ENCODE measurements at regions not wholly inside any gene's neighbourhood (a gene's known extent, or its start where the extent isn't known, plus 50 kb on each side); places are given as distances from the start of the nearest gene placed in this dataset.

DNA sequence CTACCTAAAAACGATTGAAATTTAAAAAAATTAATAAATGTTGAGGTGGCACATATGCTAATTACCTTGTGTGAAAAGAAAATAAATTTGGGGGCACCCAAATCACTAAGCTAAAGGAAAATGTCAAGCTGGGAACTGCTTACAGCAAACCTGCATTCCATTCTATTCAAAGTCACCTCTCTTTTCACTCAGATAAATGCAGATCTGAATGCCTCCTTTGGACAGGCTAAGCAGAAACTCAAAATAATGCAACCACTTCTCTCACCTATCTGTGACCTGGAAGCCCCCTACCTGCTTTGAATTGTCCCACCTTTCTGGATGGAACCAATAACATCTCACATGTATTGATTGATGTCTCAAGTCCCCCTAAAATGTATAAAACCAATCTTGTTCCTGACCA lies 628.7 kb downstream of the AMY1C start:
- Histone ChIP-seq H3K4me3 (no peak overlapping the region), H3K36me3 (no peaks in the 10 kb centered on the region), H3K9me3 (no peaks in the 10 kb centered on the region), H3K27me3 (no peaks in the 10 kb centered on the region), H3K27ac (no peak overlapping the region), H3K4me1 (no peaks in the 10 kb centered on the region)
- DNase-seq (no peak), ATAC-seq (ENCODE audit: low FRiP score in 2 of 2) (no peak)
- 14 to 29% methylated on average over 1 of the region's 1 CpG for WGBS, 2 donors
- no peak for TF ChIP-seq POLR2A (IDR thresholded peaks at IDR 0.05)
- TF ChIP-seq, protein P1, sequence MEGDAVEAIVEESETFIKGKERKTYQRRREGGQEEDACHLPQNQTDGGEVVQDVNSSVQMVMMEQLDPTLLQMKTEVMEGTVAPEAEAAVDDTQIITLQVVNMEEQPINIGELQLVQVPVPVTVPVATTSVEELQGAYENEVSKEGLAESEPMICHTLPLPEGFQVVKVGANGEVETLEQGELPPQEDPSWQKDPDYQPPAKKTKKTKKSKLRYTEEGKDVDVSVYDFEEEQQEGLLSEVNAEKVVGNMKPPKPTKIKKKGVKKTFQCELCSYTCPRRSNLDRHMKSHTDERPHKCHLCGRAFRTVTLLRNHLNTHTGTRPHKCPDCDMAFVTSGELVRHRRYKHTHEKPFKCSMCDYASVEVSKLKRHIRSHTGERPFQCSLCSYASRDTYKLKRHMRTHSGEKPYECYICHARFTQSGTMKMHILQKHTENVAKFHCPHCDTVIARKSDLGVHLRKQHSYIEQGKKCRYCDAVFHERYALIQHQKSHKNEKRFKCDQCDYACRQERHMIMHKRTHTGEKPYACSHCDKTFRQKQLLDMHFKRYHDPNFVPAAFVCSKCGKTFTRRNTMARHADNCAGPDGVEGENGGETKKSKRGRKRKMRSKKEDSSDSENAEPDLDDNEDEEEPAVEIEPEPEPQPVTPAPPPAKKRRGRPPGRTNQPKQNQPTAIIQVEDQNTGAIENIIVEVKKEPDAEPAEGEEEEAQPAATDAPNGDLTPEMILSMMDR (IDR thresholded peaks at IDR 0.05): no peak
- no peak for TF ChIP-seq POLR2AphosphoS5 (IDR thresholded peaks at IDR 0.05)
- no peak for TF ChIP-seq EP300 (IDR thresholded peaks at IDR 0.05)

DNA sequence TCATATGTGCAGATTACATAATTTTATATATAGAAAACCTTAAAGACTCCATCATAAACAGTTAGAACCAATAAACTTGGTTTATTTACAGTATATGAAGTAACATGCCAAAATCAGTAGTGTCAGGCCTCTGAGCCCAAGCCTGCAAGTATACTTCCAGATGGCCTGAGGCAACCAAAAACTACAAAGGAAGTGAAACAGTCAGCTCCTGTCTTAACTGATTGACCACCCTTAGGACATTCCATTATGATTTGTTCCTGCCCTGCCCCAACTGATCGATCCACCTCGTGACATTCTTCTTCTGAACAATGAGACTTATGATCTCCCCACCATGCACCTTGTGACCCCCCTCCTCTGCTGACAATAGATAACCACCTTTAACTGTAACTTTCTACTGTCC lies 630.3 kb downstream of the AMY1C start:
- TF ChIP-seq, protein P1 (IDR thresholded peaks at IDR 0.05): no peak
- no peak for TF ChIP-seq POLR2AphosphoS5 (IDR thresholded peaks at IDR 0.05)
- no peak for TF ChIP-seq POLR2A (IDR thresholded peaks at IDR 0.05)
- TF ChIP-seq EP300 (IDR thresholded peaks at IDR 0.05): no peak
- H3K4me1 ChIP-seq: no peaks in the 10 kb centered on the region

DNA sequence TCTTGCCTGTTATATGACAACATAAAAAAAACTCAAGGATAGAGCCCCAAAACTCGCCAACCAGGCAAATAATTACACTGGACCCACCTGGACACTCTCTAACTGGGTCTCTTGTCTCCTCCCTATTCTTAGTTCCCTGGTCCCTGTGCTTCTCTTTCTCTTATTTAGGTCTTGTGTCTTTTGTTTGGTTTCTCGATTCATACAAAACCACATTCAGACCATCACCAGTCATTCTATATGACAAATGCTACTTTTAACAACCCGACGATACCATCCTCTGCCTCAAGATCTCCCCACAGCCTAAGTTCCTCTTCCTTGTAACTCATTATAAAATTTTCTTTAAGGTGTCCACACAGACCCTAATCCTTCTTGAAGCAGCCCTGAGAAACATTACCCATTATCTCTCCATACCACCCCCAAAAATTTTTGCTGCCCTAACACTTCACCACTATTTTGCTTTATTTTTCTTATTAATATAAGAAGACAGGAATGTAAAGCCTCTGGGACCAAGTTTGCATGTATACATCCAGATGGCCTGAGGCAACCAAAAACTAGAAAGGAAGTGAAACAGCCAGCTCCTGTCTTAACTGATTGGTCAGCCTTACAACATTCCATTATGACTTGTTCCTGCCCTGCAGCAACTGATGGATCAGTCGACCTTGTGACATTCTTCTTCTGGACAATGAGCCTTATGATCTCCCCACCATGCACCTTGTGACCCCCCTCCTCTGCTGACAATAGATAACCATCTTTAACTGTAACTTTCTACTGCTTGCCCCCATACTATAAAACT lies 638.2 kb downstream of the AMY1C start:
- no peak overlapping the region for H3K4me3 ChIP-seq
- WGBS, 2 donors: 75 to 79% methylated on average over 5 of the region's 5 CpGs
- no peaks in the 10 kb centered on the region for H3K36me3 ChIP-seq
- no peaks in the 10 kb centered on the region for H3K4me1 ChIP-seq
- no peak overlapping the region for H3K27ac ChIP-seq
- H3K27me3 ChIP-seq: no peaks in the 10 kb centered on the region
- no peak for ATAC-seq (ENCODE audit: low FRiP score in 2 of 2)
- H3K9me3 ChIP-seq: peaks cover 0 to 6% (median 0%) of the 10 kb centered on the region in 4 donors
- no peak for DNase-seq
- TF ChIP-seq, protein P1 (IDR thresholded peaks at IDR 0.05): no peak
- TF ChIP-seq POLR2AphosphoS5 (IDR thresholded peaks at IDR 0.05) (no peak), POLR2A (IDR thresholded peaks at IDR 0.05) (no peak), EP300 (IDR thresholded peaks at IDR 0.05) (no peak)

More for the DNA sequence above, 630.3 kb downstream of the AMY1C start:
- DNase-seq: no peak
- no peaks in the 10 kb centered on the region for H3K27me3 ChIP-seq
- no peak overlapping the region for H3K27ac ChIP-seq
- H3K36me3 ChIP-seq: no peaks in the 10 kb centered on the region
- no peak for ATAC-seq (ENCODE audit: low FRiP score in 2 of 2)
- H3K9me3 ChIP-seq: no peaks in the 10 kb centered on the region
- 81 to 94% methylated on average over 2 of the region's 2 CpGs for WGBS, 2 donors
- H3K4me3 ChIP-seq: no peak overlapping the region

DNA sequence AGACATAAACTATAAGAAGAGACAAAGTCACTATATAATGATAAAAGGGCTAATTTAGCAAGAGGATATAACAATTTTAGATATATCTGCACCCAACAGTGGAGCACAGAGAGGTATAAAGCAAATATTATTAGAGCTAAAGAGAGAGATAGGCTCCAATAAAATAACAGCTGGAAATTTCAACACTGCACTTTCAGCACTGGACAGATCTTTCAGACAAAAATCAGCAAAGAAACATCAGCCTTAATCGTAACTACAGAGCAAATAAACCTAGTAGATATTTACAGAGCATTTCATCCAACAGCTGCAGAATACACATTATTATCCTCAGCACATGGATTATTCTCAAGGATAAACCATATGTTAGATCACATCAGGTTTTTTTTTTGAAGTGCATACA lies 642.9 kb downstream of the AMY1C start:
- no peak for ATAC-seq (ENCODE audit: low FRiP score in 2 of 2)
- Histone ChIP-seq H3K4me3 (no peak overlapping the region), H3K4me1 (no peaks in the 10 kb centered on the region), H3K27me3 (no peaks in the 10 kb centered on the region), H3K27ac (no peak overlapping the region), H3K36me3 (no peaks in the 10 kb centered on the region), H3K9me3 (peaks cover 0 to 6% (median 0%) of the 10 kb centered on the region in 4 donors)
- TF ChIP-seq EP300 (IDR thresholded peaks at IDR 0.05) (no peak), POLR2A (IDR thresholded peaks at IDR 0.05) (no peak), POLR2AphosphoS5 (IDR thresholded peaks at IDR 0.05) (no peak)
- TF ChIP-seq, protein P1 (IDR thresholded peaks at IDR 0.05): no peak
- WGBS, 2 donors: 62 to 90% methylated on average over 1 of the region's 1 CpG
- no peak for DNase-seq

DNA sequence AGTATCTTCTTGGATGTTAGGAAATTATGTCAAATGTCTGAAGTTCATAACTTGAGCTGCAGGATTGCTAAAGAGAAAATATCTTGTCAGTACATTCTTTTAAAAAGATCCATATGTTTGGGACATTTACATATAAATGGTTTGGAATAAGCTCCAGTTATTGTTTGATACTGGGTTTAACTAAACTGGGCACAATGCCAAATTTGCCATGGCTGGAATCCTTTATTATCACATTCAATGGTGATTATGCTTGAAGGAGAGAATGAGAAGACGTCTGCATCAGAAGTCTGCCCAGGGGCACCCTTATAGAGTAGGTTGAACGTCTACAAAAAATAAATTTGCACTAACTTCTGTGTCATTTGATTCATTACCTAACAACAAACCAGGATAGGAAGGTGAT lies 652.5 kb downstream of the AMY1C start:
- H3K4me3 ChIP-seq: no peak overlapping the region
- no peaks in the 10 kb centered on the region for H3K27me3 ChIP-seq

More for the DNA sequence above, 652.5 kb downstream of the AMY1C start:
- Histone ChIP-seq H3K27ac (no peak overlapping the region), H3K36me3 (no peaks in the 10 kb centered on the region), H3K9me3 (no peaks in the 10 kb centered on the region), H3K4me1 (no peaks in the 10 kb centered on the region)
- 36 to 46% methylated on average over 2 of the region's 2 CpGs for WGBS, 2 donors
- no peak for DNase-seq
- TF ChIP-seq, protein P1 (IDR thresholded peaks at IDR 0.05): no peak
- TF ChIP-seq EP300 (IDR thresholded peaks at IDR 0.05): no peak
- ATAC-seq (ENCODE audit: low FRiP score in 2 of 2): no peak
